CD4-positive, CD25-positive, alpha-beta regulatory T cell (primary cell): ENCODE measurements at regions not wholly inside any gene's neighbourhood (a gene's known extent, or its start where the extent isn't known, plus 50 kb on each side); places are given as distances from the start of the nearest gene placed in this dataset.

Source experiments
- ATAC-seq, 2 donors: fragments of 150-1000 bp; cut with Tn5 transposase; one replicate each; pipeline ENCODE4 v1.10.0; 2021; ENCODE audit warnings: low read depth in 2 of 2, moderate number of reproducible peaks in 2 of 2, moderate library complexity in 1 of 2
- DNase-seq, 3 donors: peaks; one replicate each; pipeline versions ENCODE4 v3.0.0 to v3.0.0-alpha.2; 2012 to 2022; ENCODE audit warnings: mixed read lengths in 1 of 3
- H3K27ac ChIP-seq: one replicate; pipeline ENCODE4 v1.7.0; 2013; ENCODE audit warnings: mild to moderate bottlenecking, low read length; ENCODE audit not compliant: insufficient read depth, poor library complexity, severe bottlenecking
- H3K27me3 ChIP-seq: one replicate; pipeline ENCODE4 v1.7.0; 2013; ENCODE audit warnings: low read length; ENCODE audit not compliant: control insufficient read depth, insufficient read depth
- H3K36me3 ChIP-seq: one replicate; pipeline ENCODE4 v1.7.0; 2013; ENCODE audit warnings: mild to moderate bottlenecking, low read length, moderate library complexity; ENCODE audit not compliant: control insufficient read depth, insufficient read depth
- H3K4me1 ChIP-seq: 2 replicates; pipeline ENCODE4 v1.7.0; 2013; ENCODE audit warnings: mild to moderate bottlenecking, low read length; ENCODE audit not compliant: insufficient read depth, control insufficient read depth, poor library complexity, severe bottlenecking
- H3K4me3 ChIP-seq: one replicate; pipeline ENCODE4 v1.7.0; 2013; ENCODE audit warnings: low read depth, mild to moderate bottlenecking, low read length, moderate library complexity
- H3K9me3 ChIP-seq, 2 experiments: 1 replicate in 1 of 2; 2 replicates in 1 of 2; pipeline ENCODE4 v1.7.0; 2013; ENCODE audit warnings: low read length in 2 of 2, mild to moderate bottlenecking in 1 of 2, moderate library complexity in 1 of 2; ENCODE audit not compliant: control insufficient read depth in 2 of 2
- H3K27ac Mint-ChIP-seq, 3 donors: one replicate each; pipeline ENCODE4 v1.8.0; 2020 to 2022; ENCODE audit warnings: mild to moderate bottlenecking in 3 of 3, mixed read lengths in 3 of 3, moderate library complexity in 2 of 3
- H3K27me3 Mint-ChIP-seq: one replicate; pipeline ENCODE4 v1.8.0; 2022; ENCODE audit warnings: mild to moderate bottlenecking, mixed read lengths
- H3K36me3 Mint-ChIP-seq: one replicate; pipeline ENCODE4 v1.8.0; 2020; ENCODE audit warnings: mixed read lengths
- H3K4me1 Mint-ChIP-seq, 4 donors: one replicate each; pipeline ENCODE4 v1.8.0; 2020 to 2022; ENCODE audit warnings: mixed read lengths in 4 of 4, mild to moderate bottlenecking in 1 of 4
- H3K4me3 Mint-ChIP-seq, 4 donors: one replicate each; pipeline ENCODE4 v1.8.0; 2020 to 2022; ENCODE audit warnings: mild to moderate bottlenecking in 4 of 4, mixed read lengths in 4 of 4, moderate library complexity in 3 of 4
- H3K9me3 Mint-ChIP-seq, 7 donors: one replicate each; pipeline ENCODE4 v1.8.0; 2020 to 2022; ENCODE audit warnings: mixed read lengths in 7 of 7, mild to moderate bottlenecking in 3 of 7, moderate library complexity in 2 of 7

DNA sequence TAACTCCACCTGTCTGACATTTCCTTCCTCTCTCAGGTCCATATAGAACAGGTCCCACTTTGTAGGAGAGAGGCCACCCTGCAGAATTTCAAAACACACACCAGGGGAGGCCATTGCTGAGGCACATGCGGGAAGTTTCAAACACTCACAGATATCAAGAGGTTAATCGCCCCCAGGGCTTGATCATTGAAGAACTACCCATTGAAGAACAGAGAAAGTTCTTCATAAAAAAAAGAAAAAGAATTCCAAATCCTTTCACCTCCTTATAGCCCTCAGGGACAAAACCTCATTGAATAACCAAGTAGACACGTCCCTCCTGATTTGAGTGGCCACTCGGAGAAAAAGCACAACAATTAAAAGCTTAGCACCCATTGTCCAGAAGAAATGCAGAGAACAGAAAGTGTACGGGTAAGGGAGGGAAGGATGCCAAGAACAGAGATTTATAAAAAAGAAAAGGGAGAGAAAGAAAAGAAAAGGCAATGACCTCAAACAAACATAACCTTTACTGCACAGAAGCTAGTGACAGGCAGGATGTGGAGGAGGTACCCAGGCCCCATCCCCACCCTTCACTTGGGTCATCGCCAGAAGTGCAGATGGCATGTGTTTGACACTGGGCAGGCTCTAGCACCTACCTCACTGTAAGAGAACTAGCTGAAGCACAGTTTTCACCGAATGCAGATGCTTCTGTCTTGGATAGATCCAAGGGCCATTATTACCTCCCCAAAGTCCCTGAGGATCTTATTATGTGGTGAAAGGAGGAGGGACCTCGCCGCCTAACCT is 112.3 kb upstream of the HES1 start:
- Histone ChIP-seq H3K27ac (no peak overlapping the region), H3K4me3 (no peak overlapping the region), H3K36me3 (no peaks in the 10 kb centered on the region), H3K4me1 (no peaks in the 10 kb centered on the region), H3K27me3 (peaks cover 4% of the 10 kb centered on the region), H3K9me3 (no peaks in the 10 kb centered on the region)
- peaks cover 0 to 4% (median 0%) of the 10 kb centered on the region in 7 donors for H3K9me3 Mint-ChIP-seq
- no peaks in the 10 kb centered on the region for H3K27me3 Mint-ChIP-seq
- DNase-seq (no peak), ATAC-seq (no peak)
- no peak overlapping the region for H3K4me3 Mint-ChIP-seq
- H3K36me3 Mint-ChIP-seq: no peaks in the 10 kb centered on the region
- no peak overlapping the region for H3K27ac Mint-ChIP-seq
- peaks cover 0 to 5% (median 1%) of the 10 kb centered on the region in 4 donors for H3K4me1 Mint-ChIP-seq

DNA sequence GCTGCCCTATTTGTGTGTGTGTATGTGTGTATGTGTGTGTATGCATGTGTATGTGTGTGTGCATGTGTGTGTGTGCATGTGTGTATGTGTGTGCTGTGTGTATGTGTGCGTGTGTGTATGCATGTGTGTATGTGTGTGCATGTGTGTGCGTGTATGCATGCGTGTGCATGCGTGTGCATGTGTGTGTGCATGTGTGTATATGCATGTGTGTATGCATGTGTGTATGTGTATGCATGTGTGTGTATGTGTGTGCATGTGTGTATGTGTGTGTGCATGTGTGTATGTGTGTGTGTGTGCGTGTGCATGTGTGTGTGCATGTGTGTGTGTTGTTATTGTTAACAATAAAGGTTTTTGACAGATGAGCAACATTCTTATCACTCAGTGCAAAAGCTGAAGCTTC is 110.8 kb upstream of the HES1 start:
- peaks cover 4% of the 10 kb centered on the region for H3K27me3 ChIP-seq
- Mint-ChIP-seq H3K27ac (no peak overlapping the region), H3K4me1 (peaks cover 0 to 5% (median 1%) of the 10 kb centered on the region in 4 donors), H3K36me3 (no peaks in the 10 kb centered on the region), H3K9me3 (peaks cover 0 to 4% (median 0%) of the 10 kb centered on the region in 7 donors), H3K4me3 (no peak overlapping the region), H3K27me3 (no peaks in the 10 kb centered on the region)
- DNase-seq (no peak), ATAC-seq (no peak)
- H3K9me3 ChIP-seq: no peaks in the 10 kb centered on the region
- no peaks in the 10 kb centered on the region for H3K4me1 ChIP-seq
- H3K4me3 ChIP-seq: no peak overlapping the region
- no peaks in the 10 kb centered on the region for H3K36me3 ChIP-seq
- H3K27ac ChIP-seq: no peak overlapping the region

GRCh38 chr3:194025951-194026350 is 110.0 kb upstream of the HES1 start:
- Mint-ChIP-seq H3K4me3 (no peak overlapping the region), H3K27me3 (no peaks in the 10 kb centered on the region), H3K36me3 (no peaks in the 10 kb centered on the region), H3K9me3 (peaks cover 0 to 4% (median 0%) of the 10 kb centered on the region in 7 donors), H3K4me1 (peaks cover 0 to 5% (median 1%) of the 10 kb centered on the region in 4 donors), H3K27ac (no peak overlapping the region)
- Histone ChIP-seq H3K27ac (no peak overlapping the region), H3K4me3 (no peak overlapping the region), H3K4me1 (no peaks in the 10 kb centered on the region), H3K27me3 (peaks cover 4% of the 10 kb centered on the region), H3K9me3 (no peaks in the 10 kb centered on the region), H3K36me3 (no peaks in the 10 kb centered on the region)
- ATAC-seq (no peak), DNase-seq (no peak)

GRCh38 chr3:194028434-194029004 is 107.4 kb upstream of the HES1 start:
- H3K9me3 Mint-ChIP-seq: peaks cover 0 to 2% (median 0%) of the 10 kb centered on the region in 7 donors
- Histone ChIP-seq H3K9me3 (no peaks in the 10 kb centered on the region), H3K27me3 (peaks cover 1% of the 10 kb centered on the region), H3K4me1 (no peaks in the 10 kb centered on the region), H3K4me3 (no peak overlapping the region), H3K27ac (no peak overlapping the region), H3K36me3 (no peaks in the 10 kb centered on the region)
- ATAC-seq (no peak), DNase-seq (no peak)
- no peak overlapping the region for H3K27ac Mint-ChIP-seq
- H3K4me1 Mint-ChIP-seq: peaks cover 0 to 7% (median 3%) of the 10 kb centered on the region in 4 donors
- H3K4me3 Mint-ChIP-seq: no peak overlapping the region
- H3K27me3 Mint-ChIP-seq: no peaks in the 10 kb centered on the region
- no peaks in the 10 kb centered on the region for H3K36me3 Mint-ChIP-seq

DNA sequence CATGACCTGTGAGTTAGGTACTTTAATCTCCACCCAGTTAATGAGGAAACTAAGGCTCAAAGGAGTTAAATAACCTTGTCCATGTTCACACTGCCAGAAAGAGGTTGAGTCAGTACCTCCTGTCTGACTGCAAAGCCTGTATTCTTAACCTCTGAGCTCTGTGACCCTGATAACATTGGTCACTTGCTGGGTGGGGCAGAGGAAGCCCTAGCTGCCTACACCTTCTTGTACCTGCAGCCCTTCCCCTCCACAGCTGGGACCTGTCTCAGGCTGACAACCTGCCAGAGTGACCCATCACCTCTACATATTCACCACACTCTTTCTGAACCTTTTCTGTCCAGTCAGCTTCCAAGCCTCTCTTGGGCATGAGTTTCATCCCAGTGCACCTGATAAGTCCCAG is 106.1 kb upstream of the HES1 start:
- H3K27me3 Mint-ChIP-seq: no peaks in the 10 kb centered on the region
- DNase-seq (no peak), ATAC-seq (no peak)
- Histone ChIP-seq H3K36me3 (no peaks in the 10 kb centered on the region), H3K9me3 (no peaks in the 10 kb centered on the region), H3K4me1 (no peaks in the 10 kb centered on the region), H3K4me3 (no peak overlapping the region), H3K27ac (no peak overlapping the region), H3K27me3 (peaks cover 1% of the 10 kb centered on the region)
- no peak overlapping the region for H3K27ac Mint-ChIP-seq
- peaks cover 0 to 4% (median under 1%) of the 10 kb centered on the region in 4 donors for H3K4me1 Mint-ChIP-seq
- H3K9me3 Mint-ChIP-seq: no peaks in the 10 kb centered on the region
- H3K36me3 Mint-ChIP-seq: no peaks in the 10 kb centered on the region
- no peak overlapping the region for H3K4me3 Mint-ChIP-seq

GRCh38 chr3:194030372-194030771 is 105.6 kb upstream of the HES1 start:
- no peaks in the 10 kb centered on the region for H3K9me3 Mint-ChIP-seq
- H3K27me3 ChIP-seq: peaks cover 1% of the 10 kb centered on the region
- DNase-seq (no peak), ATAC-seq (no peak)
- H3K27ac Mint-ChIP-seq: no peak overlapping the region
- H3K4me1 ChIP-seq: no peaks in the 10 kb centered on the region
- H3K36me3 ChIP-seq: no peaks in the 10 kb centered on the region
- no peak overlapping the region for H3K4me3 Mint-ChIP-seq
- no peaks in the 10 kb centered on the region for H3K36me3 Mint-ChIP-seq
- no peaks in the 10 kb centered on the region for H3K9me3 ChIP-seq
- H3K4me3 ChIP-seq: no peak overlapping the region
- H3K27me3 Mint-ChIP-seq: no peaks in the 10 kb centered on the region
- H3K4me1 Mint-ChIP-seq: peaks cover 0 to 4% (median 0%) of the 10 kb centered on the region in 4 donors
- H3K27ac ChIP-seq: no peak overlapping the region

DNA sequence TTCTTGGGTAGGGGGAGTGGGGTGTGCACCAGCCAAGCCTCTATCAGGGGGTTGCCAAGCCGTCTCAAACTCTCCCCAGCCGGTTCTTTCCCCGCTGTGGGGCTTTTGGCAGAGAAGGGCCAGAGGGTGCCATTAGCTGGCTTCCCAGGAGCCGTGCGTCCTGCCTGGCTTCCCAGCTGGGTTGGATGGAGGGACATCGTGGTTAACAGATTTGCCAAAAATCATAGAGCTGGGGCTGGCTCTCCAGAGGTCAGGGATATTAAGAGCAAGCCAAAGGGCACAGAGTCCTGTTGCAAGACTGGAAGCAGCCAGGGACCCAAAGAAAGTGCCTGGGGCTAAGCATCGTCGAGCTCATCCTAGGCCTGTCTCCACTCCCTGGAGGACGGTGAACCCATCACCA is 104.6 kb upstream of the HES1 start:
- Mint-ChIP-seq H3K9me3 (no peaks in the 10 kb centered on the region), H3K36me3 (no peaks in the 10 kb centered on the region), H3K27ac (no peak overlapping the region), H3K27me3 (peaks cover 5% of the 10 kb centered on the region), H3K4me3 (no peak overlapping the region), H3K4me1 (peaks cover 0 to 4% (median 0%) of the 10 kb centered on the region in 4 donors)
- ATAC-seq: no peak
- DNase-seq: no peak
- Histone ChIP-seq H3K4me3 (no peak overlapping the region), H3K27ac (no peak overlapping the region), H3K36me3 (no peaks in the 10 kb centered on the region), H3K27me3 (peaks cover 1% of the 10 kb centered on the region), H3K9me3 (no peaks in the 10 kb centered on the region), H3K4me1 (no peaks in the 10 kb centered on the region)
